ENCODE measurements at regions not wholly inside any gene's neighbourhood (a gene's known extent, or its start where the extent isn't known, plus 50 kb on each side); places are given as distances from the start of the nearest gene placed in this dataset.
"Not testable (repeated sequence)": the region's sequence is repeated elsewhere in the genome, so short reads cannot be mapped to it uniquely, and the experiment has no call there.

DNA sequence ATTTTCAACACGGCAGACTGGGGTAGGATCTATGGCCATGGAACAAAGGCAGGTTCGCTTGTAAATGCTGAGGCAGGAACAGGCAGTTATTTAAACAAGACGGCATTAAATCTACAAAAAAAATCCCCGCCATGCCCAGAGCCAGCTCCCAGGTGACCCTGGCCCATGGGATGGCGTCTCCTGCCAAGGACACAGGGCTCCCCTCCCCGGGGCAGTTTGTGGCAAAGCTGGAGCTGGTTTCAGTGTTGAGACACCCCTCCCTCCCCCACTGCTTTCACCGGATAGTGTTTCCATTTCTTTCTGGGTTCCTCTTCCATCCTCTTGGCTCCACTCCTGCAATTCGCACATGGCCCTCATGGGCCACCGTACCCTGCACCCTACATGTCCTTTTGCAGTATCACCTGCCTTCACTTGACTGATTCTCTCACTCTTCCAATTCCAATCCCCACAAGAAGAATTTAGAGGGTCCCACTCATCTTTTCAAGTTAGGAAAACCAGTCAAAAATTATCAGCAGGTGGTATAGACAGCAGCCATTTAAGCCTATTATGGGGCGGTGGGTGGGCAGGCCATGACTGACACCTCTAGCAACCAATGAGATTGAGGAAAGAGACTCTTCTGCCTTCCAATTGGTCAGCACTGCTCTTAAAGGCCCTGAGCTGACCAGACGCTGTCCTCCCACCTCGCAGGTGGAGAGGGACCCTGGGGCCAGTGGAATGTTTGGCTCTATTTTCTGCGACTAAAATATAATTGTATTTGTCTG lies 52.0 kb downstream of the OLIG1 start:
- no peak for DNase-seq (ENCODE audit: low read depth in 2 of 2)

- no peak for DNase-seq (ENCODE audit: low read depth in 2 of 2)
Observed at GRCh38 chr21:33122507-33122906, 52.6 kb downstream of the OLIG1 start.

DNA sequence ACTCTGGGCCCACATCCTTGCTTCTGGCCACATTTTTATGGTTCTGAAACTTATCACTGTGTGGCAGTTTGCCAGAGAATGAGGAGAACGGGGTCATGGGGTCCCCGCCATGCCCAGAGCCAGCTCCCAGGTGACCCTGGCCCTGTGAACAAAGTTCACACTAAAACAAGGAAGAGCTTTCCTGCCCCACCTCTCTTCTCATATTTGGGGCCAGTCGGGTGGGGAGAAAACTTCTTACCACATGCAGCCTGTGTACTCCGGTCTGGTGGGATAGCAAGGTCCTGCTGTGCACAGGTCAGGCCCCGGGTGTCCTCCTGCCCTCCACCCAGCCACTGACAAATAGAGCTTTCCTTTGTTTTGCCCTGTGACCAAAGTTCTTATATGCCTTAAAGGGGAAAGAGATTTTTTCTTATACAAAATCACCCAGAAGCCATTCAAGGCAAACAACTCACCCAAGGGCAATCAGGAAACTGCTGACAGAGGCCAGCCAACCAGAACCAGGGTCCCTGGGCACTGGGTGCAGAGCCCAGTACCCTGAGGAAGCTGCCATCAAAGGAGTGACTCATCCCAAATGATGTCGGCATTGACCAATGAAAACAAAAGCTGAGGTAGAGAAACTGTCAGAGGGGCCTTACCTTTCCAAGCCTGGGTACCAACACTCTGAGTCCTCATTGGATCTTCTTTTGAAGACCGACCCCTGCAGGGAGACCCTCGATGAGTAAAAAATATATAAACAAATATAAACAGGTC lies 53.6 kb downstream of the OLIG1 start:
- DNase-seq (ENCODE audit: low read depth in 2 of 2): no peak

GRCh38 chr21:33124889-33125288 lies 54.9 kb downstream of the OLIG1 start:
- no peak for DNase-seq (ENCODE audit: low read depth in 2 of 2)

DNA sequence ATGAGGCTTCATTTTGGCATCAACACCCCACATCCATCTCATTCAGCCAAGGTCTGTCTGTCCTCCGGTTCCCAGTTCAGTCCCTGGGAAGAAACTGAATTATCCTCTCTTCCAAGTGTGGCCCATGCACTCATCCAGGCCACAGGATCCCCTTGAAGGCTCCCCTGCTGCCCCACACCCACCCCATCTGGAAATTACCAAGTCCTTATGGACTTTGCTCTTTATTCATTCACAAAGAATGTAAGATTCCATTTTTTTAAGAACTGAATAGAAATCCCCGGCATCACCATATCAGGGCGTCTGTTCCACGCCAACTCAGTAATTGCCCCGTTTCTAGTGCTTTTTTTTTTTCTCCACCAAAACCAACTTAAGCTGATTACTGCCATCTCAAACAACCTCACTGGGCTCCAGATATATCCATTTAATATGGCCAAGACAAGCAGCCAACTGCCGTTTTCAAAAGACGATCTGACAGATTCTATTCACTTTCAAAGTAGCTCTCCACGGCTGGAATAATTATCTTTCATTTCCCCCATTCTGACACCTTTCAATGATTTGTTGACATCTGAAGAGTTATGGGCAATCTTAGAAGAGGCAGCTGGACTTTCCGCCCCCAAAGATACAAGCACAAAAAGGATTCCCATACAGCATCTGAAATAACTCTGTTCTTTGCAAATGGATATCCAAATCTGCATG lies 55.9 kb downstream of the OLIG1 start:
- no peak for DNase-seq (ENCODE audit: low read depth in 2 of 2)

DNA sequence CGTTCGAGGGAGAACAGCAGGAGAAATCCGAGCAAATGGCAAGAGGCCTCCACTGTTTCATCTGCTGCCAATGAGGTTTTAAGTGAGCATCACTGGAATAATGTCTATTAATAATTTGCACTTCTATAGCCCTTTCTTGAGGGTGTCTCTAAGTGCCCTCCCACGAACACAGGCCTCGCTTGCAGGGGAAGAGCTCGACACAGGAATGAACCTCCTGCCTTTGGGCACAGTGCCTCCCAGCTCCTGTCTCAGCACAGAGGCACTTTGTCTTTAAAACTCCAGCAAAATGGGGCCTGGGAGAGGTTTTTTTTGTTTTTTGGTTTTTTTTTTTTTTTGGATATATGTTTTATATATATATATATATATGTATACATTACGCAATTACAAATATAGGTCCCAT lies 56.6 kb downstream of the OLIG1 start:
- DNase-seq (ENCODE audit: low read depth in 2 of 2): no peak

GRCh38 chr21:33127154-33127867 lies 57.4 kb downstream of the OLIG1 start:
- peak; percentile 12 to 31 for DNase-seq (ENCODE audit: low read depth in 2 of 2)

DNA sequence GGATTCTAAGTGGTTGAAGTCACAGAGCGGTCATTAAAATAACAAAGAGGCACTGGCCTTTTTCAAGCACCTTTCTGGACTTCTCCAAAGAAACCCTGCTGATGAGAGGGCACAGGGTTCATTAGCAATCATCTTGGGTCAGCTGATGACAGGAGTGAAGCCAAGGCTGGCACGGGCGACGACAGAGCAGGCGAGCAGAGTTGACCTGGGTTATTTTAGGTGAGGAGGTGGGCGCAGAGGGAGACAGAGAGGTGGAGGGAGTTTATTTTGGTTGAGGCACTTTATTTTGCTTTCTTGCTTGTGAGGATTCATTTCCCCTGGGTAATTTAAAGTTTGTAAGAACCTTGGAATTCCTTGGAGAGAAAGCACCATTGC lies 57.9 kb downstream of the OLIG1 start:
- no peak for DNase-seq (ENCODE audit: low read depth in 2 of 2)

GRCh38 chr21:33128538-33128937 lies 58.6 kb downstream of the OLIG1 start:
- DNase-seq (ENCODE audit: low read depth in 2 of 2): no peak

DNA sequence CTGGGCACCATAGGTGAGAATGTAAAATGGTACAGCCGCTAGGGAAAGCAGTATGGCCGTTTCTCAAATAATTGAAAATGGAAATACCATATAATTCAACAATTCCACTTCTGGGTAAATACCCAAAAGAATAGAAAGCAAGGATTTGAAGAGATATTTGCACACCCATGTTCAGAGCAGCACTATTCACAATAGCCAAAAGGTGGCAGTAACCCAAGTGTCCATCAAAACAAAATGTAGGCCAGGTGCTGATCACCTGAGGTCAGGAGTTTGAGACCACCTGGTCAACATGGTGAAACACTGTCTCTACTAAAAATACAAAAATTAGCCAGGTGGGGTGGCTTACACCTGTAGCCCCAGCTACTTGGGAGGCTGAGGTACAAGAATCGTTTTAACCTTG lies 62.1 kb downstream of the OLIG1 start:
- no peak for DNase-seq (ENCODE audit: low read depth in 2 of 2)

DNA sequence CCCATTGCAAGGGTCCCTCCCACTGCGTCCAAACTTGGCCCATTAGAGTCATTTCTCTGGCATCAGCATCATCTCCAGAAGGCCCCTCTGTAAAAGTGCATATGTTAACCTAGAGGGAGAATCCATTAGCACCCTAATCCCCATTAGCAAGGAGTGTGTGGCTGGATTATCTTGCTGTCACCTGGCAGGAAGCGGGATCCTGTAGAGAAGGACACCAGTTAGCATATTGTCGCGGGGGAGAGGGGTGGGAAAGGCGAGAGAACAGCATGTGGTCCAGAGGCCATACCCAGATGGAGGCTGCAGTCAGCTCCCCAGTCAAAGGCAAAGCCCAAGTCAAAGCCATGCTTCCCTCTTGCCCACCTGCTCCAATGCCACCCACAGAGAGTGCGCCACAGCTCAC lies 64.0 kb downstream of the OLIG1 start:
- no peak for DNase-seq (ENCODE audit: low read depth in 2 of 2)

DNA sequence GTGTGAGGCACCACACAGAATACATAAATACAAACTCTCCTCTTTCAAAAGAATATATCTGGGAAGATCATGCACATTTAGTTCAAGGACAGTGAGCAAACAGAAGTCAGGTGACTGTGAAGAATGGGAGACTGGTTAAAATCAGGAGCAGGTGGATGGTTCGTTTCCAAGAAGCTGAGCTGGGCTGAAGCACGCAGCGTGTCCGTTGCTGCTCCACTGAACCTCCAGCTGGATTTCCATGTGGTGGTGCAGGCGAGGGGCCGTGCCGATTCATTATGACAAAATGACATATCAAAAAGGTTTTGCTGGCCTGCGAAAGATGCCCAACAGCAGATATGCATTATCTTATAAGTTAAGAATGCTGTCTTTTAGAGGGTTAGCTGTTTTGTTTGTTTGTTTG lies 66.0 kb downstream of the OLIG1 start:
- no peak for DNase-seq (ENCODE audit: low read depth in 2 of 2)

DNA sequence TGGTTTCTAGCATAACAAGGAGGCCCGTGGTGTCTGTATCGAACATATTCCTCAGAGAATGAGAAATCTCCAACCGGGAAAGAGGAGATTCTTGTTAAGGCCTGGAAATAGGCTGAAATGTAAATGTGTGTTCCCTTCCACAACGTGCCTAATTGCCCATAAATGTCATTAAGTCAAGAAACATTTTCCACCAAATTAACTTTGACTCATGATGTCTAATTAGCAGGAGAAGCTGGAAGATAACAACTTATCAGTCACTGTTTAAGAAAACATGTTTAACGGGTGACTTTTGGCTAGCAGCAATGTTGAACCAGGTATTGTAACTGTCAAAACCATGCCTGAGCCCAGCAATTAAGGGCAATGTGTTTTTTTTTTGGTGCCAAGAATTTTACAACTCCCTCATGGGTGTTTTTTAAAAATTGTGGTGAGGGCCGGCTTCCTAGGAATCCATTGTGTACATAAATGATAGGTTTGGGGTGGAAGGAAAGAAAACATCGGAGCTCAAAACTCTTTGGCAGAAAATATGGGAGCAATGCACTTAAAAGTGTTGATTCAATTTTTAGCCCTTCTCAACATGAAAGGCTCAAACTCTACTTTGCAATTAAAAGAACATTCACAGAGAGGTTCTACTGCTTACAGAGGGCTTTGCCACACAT lies 67.0 kb downstream of the OLIG1 start:
- DNase-seq (ENCODE audit: low read depth in 2 of 2): no peak

DNA sequence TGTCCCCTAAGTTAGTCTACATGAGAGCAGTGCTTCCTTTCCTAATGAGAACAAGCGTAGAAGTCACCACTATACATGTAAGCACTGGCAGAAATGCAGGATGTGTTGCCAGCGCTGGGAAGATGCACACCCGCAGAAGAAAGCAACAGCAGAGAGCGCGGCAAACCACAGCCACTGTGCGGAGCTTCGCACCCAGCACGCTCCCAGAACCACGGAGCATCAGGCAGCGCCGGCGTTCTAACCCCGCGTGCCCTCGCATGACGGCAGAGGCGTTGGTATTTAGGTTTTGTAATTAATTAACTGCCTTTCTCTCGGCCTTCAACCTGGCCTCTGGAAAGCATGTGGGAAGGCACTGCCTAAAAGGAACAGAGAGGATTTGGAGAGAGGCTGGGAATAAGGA lies 69.1 kb downstream of the OLIG1 start:
- no peak for DNase-seq (ENCODE audit: low read depth in 2 of 2)

DNA sequence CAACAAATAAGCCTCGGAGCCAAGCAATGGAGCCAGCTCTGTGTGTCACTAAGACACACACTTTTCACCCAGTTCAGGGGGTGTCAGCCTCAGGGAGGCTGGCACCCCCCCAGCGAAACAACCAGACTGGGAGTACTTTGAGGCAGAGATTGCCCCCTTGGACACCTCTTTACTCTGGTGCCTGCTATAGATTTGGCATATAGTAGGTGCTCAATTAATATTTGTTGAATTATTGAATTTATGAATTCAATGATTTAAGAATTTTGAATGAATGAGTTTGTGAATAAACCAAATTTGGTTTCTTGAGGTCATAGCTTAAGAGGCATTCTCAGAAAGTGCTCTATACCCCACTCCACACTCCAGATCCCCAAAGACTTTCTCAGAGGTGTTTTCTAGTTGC lies 70.3 kb downstream of the OLIG1 start:
- DNase-seq (ENCODE audit: low read depth in 2 of 2): no peak

DNA sequence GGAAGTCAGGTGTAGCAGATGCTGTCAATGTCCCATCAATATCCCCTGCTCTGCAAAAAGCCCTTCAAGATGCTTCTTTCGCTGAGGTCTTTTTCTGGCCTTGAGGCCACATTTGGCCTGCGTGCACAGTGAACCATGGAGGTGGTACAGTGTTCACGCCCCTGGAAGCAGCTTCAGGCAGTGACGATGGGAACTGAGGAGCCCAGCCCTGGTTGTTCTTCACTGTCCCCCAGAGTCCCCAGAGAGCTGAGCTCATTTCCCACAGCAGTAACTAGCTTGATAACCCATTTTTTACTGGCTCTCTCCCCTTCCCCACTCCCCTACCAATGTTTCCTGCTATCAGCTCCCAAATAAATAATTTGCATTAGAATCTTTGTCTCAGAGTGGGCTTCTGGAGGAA lies 76.5 kb downstream of the OLIG1 start:
- no peak for DNase-seq (ENCODE audit: low read depth in 2 of 2)

GRCh38 chr21:33149181-33149580 lies 79.2 kb downstream of the OLIG1 start:
- DNase-seq (ENCODE audit: low read depth in 2 of 2): no peak

DNA sequence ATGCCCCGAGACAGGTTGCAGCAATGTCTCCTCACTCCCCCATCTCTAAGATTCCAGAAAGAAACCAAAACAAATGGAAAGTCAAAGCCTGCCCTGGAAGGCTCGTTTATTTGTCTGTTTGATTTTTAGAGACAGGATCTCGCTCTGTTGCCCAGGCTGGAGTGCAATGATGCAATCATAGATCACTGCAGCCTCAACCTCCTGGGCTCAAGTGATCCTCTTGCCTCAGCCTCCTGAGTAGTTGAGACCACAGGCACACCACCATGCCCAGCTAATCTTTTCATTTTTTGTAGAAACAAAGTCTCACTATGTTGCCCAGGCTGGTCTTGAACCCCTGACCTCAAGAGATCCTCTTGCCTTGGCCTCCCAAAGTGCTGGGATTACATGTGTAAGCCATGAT lies 78.8 kb upstream of the IFNAR2 start:
- not testable (repeated sequence) for DNase-seq (ENCODE audit: low read depth in 2 of 2)

DNA sequence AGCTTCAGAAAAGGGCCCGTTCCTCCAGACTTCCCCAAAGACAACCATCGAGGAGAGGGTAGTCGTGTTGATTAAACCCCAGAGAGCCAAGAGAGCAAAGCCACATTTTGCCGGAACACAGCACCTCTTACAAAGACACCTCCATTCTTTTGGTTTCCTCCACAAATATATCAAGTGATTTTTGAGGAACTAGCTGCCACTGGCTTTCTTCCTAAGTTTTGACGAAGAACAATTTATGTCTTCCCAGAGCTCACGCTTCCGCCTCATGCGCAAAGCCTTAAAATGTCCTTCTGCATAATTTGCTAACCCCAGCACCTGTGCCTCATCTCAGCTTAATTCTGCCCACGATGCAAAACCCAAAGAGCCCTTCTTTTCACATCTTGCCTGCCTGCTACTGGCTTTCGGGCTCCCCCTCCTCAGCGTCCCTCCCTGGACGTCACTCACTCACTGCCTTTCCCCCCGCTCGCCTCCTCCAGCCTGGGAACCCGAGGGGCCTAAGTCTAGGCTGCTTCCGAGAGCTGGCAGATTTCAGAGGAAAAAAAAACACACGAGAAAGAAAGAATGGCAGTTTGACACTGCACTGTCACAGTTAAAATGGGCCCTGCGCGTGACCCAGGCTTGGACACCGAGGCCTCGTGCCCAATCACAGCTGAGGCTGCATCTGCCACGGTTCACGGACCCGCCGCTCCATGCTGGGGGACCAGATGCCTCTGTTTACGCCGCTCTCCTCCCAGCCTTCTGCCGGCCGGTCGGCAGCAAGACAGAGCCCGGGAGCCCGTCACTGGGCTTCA lies 77.6 kb upstream of the IFNAR2 start:
- DNase-seq (ENCODE audit: low read depth in 2 of 2): no peak

DNA sequence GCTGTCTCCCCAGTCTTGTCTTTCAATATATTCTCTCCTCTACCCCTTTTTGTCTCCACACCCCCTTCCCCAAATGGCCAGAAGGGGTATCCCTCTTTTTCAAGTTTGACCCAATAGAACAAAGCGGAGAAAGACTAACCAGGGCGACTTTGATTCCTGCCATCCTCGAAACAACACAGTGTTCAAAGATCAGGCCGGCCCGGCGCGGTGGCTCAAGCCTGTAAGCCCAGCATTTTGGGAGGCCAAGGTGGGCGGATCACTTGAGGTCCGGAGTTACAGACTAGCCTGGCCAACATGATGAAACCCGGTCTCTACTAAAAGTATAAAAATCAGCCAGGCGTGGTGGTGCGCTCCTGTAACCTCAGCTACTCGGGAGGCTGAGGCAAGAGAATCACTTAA lies 77.0 kb upstream of the IFNAR2 start:
- DNase-seq (ENCODE audit: low read depth in 2 of 2): no peak

DNA sequence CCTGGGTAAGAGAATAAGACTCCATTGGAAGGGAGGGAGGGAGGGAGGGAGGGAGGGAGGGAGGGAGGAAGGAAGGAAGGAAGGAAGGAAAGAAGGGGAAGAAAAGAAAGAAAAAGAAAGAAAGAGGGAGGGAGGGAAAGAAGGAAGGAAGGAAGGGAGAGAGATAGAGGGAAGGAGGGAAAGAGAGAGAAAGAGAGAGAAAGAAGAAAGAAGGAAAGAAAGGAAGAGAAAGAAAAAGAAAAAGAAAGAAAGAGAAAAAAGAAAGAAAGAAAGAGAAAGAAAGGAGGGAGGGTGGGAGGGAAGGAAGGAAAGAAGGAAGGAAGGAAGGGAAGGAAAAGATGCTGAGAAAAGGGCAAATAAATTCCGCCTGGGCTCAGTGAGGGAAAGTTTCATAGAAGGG lies 74.7 kb upstream of the IFNAR2 start:
- DNase-seq (ENCODE audit: low read depth in 2 of 2): no peak

Data from stimulated activated CD8-positive, alpha-beta memory T cell treated with anti-CD3 and anti-CD28 coated beads, Interleukin-7, amount 100 ng/mL, for 1 hour (primary cell).